ENCODE measurements at regions not wholly inside any gene's neighbourhood (a gene's known extent, or its start where the extent isn't known, plus 50 kb on each side); places are given as distances from the start of the nearest gene placed in this dataset.

- TF ChIP-seq, protein P1, sequence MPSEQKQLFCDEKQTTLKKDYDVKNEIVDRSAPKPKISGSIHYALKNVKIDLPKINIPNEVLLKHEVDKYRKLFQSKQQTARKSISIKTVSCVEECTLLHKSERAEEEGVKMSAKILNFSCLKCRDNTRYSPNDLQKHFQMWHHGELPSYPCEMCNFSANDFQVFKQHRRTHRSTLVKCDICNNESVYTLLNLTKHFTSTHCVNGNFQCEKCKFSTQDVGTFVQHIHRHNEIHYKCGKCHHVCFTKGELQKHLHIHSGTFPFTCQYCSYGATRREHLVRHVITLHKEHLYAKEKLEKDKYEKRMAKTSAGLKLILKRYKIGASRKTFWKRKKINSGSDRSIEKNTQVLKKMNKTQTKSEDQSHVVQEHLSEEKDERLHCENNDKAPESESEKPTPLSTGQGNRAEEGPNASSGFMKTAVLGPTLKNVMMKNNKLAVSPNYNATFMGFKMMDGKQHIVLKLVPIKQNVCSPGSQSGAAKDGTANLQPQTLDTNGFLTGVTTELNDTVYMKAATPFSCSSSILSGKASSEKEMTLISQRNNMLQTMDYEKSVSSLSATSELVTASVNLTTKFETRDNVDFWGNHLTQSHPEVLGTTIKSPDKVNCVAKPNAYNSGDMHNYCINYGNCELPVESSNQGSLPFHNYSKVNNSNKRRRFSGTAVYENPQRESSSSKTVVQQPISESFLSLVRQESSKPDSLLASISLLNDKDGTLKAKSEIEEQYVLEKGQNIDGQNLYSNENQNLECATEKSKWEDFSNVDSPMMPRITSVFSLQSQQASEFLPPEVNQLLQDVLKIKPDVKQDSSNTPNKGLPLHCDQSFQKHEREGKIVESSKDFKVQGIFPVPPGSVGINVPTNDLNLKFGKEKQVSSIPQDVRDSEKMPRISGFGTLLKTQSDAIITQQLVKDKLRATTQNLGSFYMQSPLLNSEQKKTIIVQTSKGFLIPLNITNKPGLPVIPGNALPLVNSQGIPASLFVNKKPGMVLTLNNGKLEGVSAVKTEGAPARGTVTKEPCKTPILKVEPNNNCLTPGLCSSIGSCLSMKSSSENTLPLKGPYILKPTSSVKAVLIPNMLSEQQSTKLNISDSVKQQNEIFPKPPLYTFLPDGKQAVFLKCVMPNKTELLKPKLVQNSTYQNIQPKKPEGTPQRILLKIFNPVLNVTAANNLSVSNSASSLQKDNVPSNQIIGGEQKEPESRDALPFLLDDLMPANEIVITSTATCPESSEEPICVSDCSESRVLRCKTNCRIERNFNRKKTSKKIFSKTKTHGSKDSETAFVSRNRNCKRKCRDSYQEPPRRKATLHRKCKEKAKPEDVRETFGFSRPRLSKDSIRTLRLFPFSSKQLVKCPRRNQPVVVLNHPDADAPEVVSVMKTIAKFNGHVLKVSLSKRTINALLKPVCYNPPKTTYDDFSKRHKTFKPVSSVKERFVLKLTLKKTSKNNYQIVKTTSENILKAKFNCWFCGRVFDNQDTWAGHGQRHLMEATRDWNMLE (tag by site-specific recombination; conservative IDR thresholded peaks at IDR 0.05; ENCODE audit: low read depth), result no peak
Measured at GRCh38 chr3:39725321-39725720, 84.1 kb upstream of the MYRIP start (continued).

- H3K36me3 ChIP-seq (ENCODE audit: control insufficient read depth in 2 of 2, insufficient read depth in 1 of 2, low read length in 2 of 2), result no peaks in the 10 kb centered on the region
- no peaks in the 10 kb centered on the region for H3K4me1 ChIP-seq (ENCODE audit: control insufficient read depth, insufficient read depth, low read length)
- H3K27ac ChIP-seq (ENCODE audit: extremely low read depth, low read depth, low read length), result no peak overlapping the region
- no peaks in the 10 kb centered on the region for H3K9me3 ChIP-seq (ENCODE audit: control insufficient read depth, insufficient read depth, low read depth, low read length)
- ChIA-PET CTCF (no interaction called here), POLR2A (no interaction called here)
- H3K4me3 ChIP-seq (ENCODE audit: low read depth, low read length), result no peak overlapping the region
- TF ChIP-seq TCF7L2 (IDR thresholded peaks at IDR 0.05; ENCODE audit: borderline replicate concordance, low read depth, low read length) (no peak), SETDB1 (IDR thresholded peaks at IDR 0.05; ENCODE audit: insufficient read length, low read length) (no peak), SP7 (tag by site-specific recombination; IDR thresholded peaks at IDR 0.05) (no peak), SALL2 (tag by site-specific recombination; IDR thresholded peaks at IDR 0.05; ENCODE audit: borderline replicate concordance) (no peak), ZNF677 (tag by site-specific recombination; IDR thresholded peaks at IDR 0.05) (no peak), ZNF266 (tag by site-specific recombination; IDR thresholded peaks at IDR 0.05; ENCODE audit: low read depth) (no peak)
- TF ChIP-seq, protein P2, sequence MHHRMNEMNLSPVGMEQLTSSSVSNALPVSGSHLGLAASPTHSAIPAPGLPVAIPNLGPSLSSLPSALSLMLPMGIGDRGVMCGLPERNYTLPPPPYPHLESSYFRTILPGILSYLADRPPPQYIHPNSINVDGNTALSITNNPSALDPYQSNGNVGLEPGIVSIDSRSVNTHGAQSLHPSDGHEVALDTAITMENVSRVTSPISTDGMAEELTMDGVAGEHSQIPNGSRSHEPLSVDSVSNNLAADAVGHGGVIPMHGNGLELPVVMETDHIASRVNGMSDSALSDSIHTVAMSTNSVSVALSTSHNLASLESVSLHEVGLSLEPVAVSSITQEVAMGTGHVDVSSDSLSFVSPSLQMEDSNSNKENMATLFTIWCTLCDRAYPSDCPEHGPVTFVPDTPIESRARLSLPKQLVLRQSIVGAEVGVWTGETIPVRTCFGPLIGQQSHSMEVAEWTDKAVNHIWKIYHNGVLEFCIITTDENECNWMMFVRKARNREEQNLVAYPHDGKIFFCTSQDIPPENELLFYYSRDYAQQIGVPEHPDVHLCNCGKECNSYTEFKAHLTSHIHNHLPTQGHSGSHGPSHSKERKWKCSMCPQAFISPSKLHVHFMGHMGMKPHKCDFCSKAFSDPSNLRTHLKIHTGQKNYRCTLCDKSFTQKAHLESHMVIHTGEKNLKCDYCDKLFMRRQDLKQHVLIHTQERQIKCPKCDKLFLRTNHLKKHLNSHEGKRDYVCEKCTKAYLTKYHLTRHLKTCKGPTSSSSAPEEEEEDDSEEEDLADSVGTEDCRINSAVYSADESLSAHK (tag by site-specific recombination; IDR thresholded peaks at IDR 0.05), result no peak
Measured at GRCh38 chr3:39727415-39727814, 82.0 kb upstream of the MYRIP start.

GRCh38 chr3:39733804-39734203 is 75.6 kb upstream of the MYRIP start:
- H3K4me3 ChIP-seq (ENCODE audit: low read depth, low read length), result no peak overlapping the region
- H3K4me1 ChIP-seq (ENCODE audit: control insufficient read depth, insufficient read depth, low read length), result no peaks in the 10 kb centered on the region
- no peaks in the 10 kb centered on the region for H3K36me3 ChIP-seq (ENCODE audit: control insufficient read depth in 2 of 2, insufficient read depth in 1 of 2, low read length in 2 of 2)
- POLR2A ChIA-PET, result no interaction called here
- no peak for TF ChIP-seq ZBTB8A (tag by site-specific recombination; IDR thresholded peaks at IDR 0.05)
- no peak for TF ChIP-seq ZFP69B (tag by site-specific recombination; IDR thresholded peaks at IDR 0.05)
- no peak for TF ChIP-seq PRDM6 (tag by site-specific recombination; IDR thresholded peaks at IDR 0.05)
- no peak for TF ChIP-seq ZNF580 (tag by site-specific recombination; IDR thresholded peaks at IDR 0.05)
- TF ChIP-seq, protein P3, sequence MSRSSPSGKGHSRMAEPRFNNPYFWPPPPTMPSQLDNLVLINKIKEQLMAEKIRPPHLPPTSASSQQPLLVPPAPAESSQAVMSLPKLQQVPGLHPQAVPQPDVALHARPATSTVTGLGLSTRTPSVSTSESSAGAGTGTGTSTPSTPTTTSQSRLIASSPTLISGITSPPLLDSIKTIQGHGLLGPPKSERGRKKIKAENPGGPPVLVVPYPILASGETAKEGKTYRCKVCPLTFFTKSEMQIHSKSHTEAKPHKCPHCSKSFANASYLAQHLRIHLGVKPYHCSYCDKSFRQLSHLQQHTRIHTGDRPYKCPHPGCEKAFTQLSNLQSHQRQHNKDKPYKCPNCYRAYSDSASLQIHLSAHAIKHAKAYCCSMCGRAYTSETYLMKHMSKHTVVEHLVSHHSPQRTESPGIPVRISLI (tag by site-specific recombination; IDR thresholded peaks at IDR 0.05), result no peak
- TF ChIP-seq ZBTB48 (tag by site-specific recombination; IDR thresholded peaks at IDR 0.05), result no peak
- TF ChIP-seq, protein P4, sequence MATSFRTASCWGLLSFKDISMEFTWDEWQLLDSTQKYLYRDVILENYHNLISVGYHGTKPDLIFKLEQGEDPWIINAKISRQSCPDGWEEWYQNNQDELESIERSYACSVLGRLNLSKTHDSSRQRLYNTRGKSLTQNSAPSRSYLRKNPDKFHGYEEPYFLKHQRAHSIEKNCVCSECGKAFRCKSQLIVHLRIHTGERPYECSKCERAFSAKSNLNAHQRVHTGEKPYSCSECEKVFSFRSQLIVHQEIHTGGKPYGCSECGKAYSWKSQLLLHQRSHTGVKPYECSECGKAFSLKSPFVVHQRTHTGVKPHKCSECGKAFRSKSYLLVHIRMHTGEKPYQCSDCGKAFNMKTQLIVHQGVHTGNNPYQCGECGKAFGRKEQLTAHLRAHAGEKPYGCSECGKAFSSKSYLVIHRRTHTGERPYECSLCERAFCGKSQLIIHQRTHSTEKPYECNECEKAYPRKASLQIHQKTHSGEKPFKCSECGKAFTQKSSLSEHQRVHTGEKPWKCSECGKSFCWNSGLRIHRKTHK (tag by site-specific recombination; IDR thresholded peaks at IDR 0.05), result no peak
- no peak for TF ChIP-seq ZNF18 (tag by site-specific recombination; IDR thresholded peaks at IDR 0.05)
- TF ChIP-seq BCL11A (tag by site-specific recombination; IDR thresholded peaks at IDR 0.05; ENCODE audit: low read depth), result no peak
- TF ChIP-seq ZFHX2 (tag by site-specific recombination; conservative IDR thresholded peaks at IDR 0.05), result no peak
- TF ChIP-seq ZNF404 (tag by site-specific recombination; IDR thresholded peaks at IDR 0.05), result no peak
- H3K27ac ChIP-seq (ENCODE audit: extremely low read depth, low read depth, low read length), result no peak overlapping the region
- no peaks in the 10 kb centered on the region for H3K9me3 ChIP-seq (ENCODE audit: control insufficient read depth, insufficient read depth, low read depth, low read length)
- CTCF ChIA-PET, result no interaction called here
